ENCODE measurements at regions not wholly inside any gene's neighbourhood (a gene's known extent, or its start where the extent isn't known, plus 50 kb on each side); places are given as distances from the start of the nearest gene placed in this dataset.

DNA sequence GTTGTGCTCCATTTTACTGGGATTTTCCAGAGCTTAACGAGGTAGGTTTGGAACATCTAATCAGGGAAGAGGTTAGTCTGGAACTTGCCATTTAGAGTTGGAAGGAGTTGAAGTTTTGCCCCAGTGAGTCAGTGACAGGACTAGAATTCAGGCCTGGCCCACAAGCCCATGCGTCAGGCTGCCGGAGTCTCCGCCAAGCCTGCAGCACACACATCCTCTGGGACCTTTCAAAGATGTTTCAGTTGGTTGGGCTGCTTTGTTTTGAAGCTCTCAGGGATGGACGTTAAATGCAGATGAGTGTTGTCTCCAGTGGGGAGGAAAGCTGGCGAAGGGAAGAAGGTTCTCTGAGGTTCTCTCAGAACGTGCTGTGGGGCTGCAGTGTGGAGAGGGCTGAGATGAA, 147.0 kb downstream of the PSAT1 start:
- Histone ChIP-seq H3K4me1 (ENCODE audit: control insufficient read depth, insufficient read depth, low read length) (peaks cover 17% of the 10 kb centered on the region), H3K36me3 (ENCODE audit: control insufficient read depth, insufficient read depth, low read length) (no peaks in the 10 kb centered on the region), H3K27me3 (ENCODE audit: control insufficient read depth, insufficient read depth, low read length, poor library complexity, severe bottlenecking) (no peaks in the 10 kb centered on the region), H3K4me3 (ENCODE audit: insufficient read depth, low read depth, low read length) (no peak overlapping the region), H3K9me3 (ENCODE audit: control insufficient read depth, low read length) (no peaks in the 10 kb centered on the region), H3K27ac (ENCODE audit: insufficient read depth, low read depth, low read length, poor library complexity, severe bottlenecking) (no peak overlapping the region)
- 83 to 84% methylated on average over 7 of the region's 7 CpGs for WGBS, 2 experiments

- Histone ChIP-seq H3K4me3 (ENCODE audit: insufficient read depth, low read depth, low read length) (no peak overlapping the region), H3K27ac (ENCODE audit: insufficient read depth, low read depth, low read length, poor library complexity, severe bottlenecking) (no peak overlapping the region), H3K9me3 (ENCODE audit: control insufficient read depth, low read length) (no peaks in the 10 kb centered on the region), H3K27me3 (ENCODE audit: control insufficient read depth, insufficient read depth, low read length, poor library complexity, severe bottlenecking) (no peaks in the 10 kb centered on the region), H3K36me3 (ENCODE audit: control insufficient read depth, insufficient read depth, low read length) (no peaks in the 10 kb centered on the region), H3K4me1 (ENCODE audit: control insufficient read depth, insufficient read depth, low read length) (no peaks in the 10 kb centered on the region)
- 95 to 97% methylated on average over 7 of the region's 8 CpGs for WGBS, 2 experiments
These were observed 152.2 kb downstream of the PSAT1 start for GRCh38 chr9:78448960-78449673.

GRCh38 chr9:78453450-78453849, 156.5 kb downstream of the PSAT1 start:
- no peaks in the 10 kb centered on the region for H3K9me3 ChIP-seq (ENCODE audit: control insufficient read depth, low read length)
- no peaks in the 10 kb centered on the region for H3K36me3 ChIP-seq (ENCODE audit: control insufficient read depth, insufficient read depth, low read length)
- no peak overlapping the region for H3K4me3 ChIP-seq (ENCODE audit: insufficient read depth, low read depth, low read length)
- H3K27ac ChIP-seq (ENCODE audit: insufficient read depth, low read depth, low read length, poor library complexity, severe bottlenecking) = no peak overlapping the region
- no peaks in the 10 kb centered on the region for H3K4me1 ChIP-seq (ENCODE audit: control insufficient read depth, insufficient read depth, low read length)
- 94 to 97% methylated on average over 7 of the region's 7 CpGs for WGBS, 2 experiments
- H3K27me3 ChIP-seq (ENCODE audit: control insufficient read depth, insufficient read depth, low read length, poor library complexity, severe bottlenecking) = no peaks in the 10 kb centered on the region

DNA sequence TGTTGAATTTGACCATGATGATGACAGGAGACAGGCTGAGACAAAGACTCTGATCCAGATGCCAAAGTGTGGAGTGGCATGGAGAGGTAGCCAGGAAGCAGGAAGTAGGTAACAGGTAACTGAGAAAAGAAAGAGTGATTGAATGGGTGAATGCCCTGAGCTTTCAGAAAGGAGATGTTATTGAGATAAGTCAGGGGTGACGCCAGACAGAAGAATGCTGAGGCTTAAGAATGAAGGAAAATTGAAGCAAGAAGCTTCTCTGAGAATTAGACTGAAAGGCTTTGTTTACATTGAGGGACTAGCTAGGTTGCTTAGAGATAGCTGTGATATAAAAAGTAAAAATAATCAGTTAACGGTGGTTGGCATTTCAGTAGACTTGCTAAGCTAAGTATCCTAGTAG, 165.7 kb downstream of the PSAT1 start:
- no peak overlapping the region for H3K27ac ChIP-seq (ENCODE audit: insufficient read depth, low read depth, low read length, poor library complexity, severe bottlenecking)
- H3K36me3 ChIP-seq (ENCODE audit: control insufficient read depth, insufficient read depth, low read length) = no peaks in the 10 kb centered on the region
- H3K27me3 ChIP-seq (ENCODE audit: control insufficient read depth, insufficient read depth, low read length, poor library complexity, severe bottlenecking) = no peaks in the 10 kb centered on the region
- no peaks in the 10 kb centered on the region for H3K4me1 ChIP-seq (ENCODE audit: control insufficient read depth, insufficient read depth, low read length)
- H3K9me3 ChIP-seq (ENCODE audit: control insufficient read depth, low read length) = no peaks in the 10 kb centered on the region
- H3K4me3 ChIP-seq (ENCODE audit: insufficient read depth, low read depth, low read length) = no peak overlapping the region
- 90 to 98% methylated on average over 2 of the region's 2 CpGs for WGBS, 2 experiments

DNA sequence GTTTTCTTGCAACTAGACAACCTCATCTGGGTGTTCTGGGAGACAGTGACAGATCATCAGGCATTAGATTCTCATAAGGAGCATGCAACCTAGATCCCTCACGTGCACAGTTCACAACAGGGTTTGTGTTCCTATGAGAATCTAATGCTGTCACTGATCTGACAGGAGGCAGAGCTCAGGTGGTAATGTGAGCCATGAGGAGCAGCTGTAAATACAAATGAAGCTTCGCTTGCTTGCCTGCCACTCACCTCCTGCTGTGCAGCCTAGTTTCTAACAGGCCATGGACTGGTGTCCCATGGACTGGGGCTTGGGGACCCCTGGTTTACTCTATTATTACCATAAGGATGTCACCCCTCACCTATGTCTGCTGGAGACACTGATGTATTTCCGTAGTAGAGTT, 166.8 kb downstream of the PSAT1 start:
- WGBS, 2 experiments = 92 to 94% methylated on average over 3 of the region's 3 CpGs
- H3K4me1 ChIP-seq (ENCODE audit: control insufficient read depth, insufficient read depth, low read length) = peaks cover 3% of the 10 kb centered on the region
- no peak overlapping the region for H3K4me3 ChIP-seq (ENCODE audit: insufficient read depth, low read depth, low read length)
- no peak overlapping the region for H3K27ac ChIP-seq (ENCODE audit: insufficient read depth, low read depth, low read length, poor library complexity, severe bottlenecking)
- H3K9me3 ChIP-seq (ENCODE audit: control insufficient read depth, low read length) = no peaks in the 10 kb centered on the region
- H3K27me3 ChIP-seq (ENCODE audit: control insufficient read depth, insufficient read depth, low read length, poor library complexity, severe bottlenecking) = no peaks in the 10 kb centered on the region
- H3K36me3 ChIP-seq (ENCODE audit: control insufficient read depth, insufficient read depth, low read length) = no peaks in the 10 kb centered on the region

- peaks cover 3% of the 10 kb centered on the region for H3K4me1 ChIP-seq (ENCODE audit: control insufficient read depth, insufficient read depth, low read length)
- WGBS, 2 experiments = 83 to 92% methylated on average over 6 to 7 of the region's 7 CpGs
- H3K9me3 ChIP-seq (ENCODE audit: control insufficient read depth, low read length) = no peaks in the 10 kb centered on the region
- H3K36me3 ChIP-seq (ENCODE audit: control insufficient read depth, insufficient read depth, low read length) = no peaks in the 10 kb centered on the region
- H3K27ac ChIP-seq (ENCODE audit: insufficient read depth, low read depth, low read length, poor library complexity, severe bottlenecking) = peak overlapping the region; percentile 20
- H3K27me3 ChIP-seq (ENCODE audit: control insufficient read depth, insufficient read depth, low read length, poor library complexity, severe bottlenecking) = no peaks in the 10 kb centered on the region
- H3K4me3 ChIP-seq (ENCODE audit: insufficient read depth, low read depth, low read length) = no peak overlapping the region
These were observed 171.3 kb downstream of the PSAT1 start for GRCh38 chr9:78468231-78468630.

- H3K27me3 ChIP-seq (ENCODE audit: control insufficient read depth, insufficient read depth, low read length, poor library complexity, severe bottlenecking) = no peaks in the 10 kb centered on the region
- no peak overlapping the region for H3K4me3 ChIP-seq (ENCODE audit: insufficient read depth, low read depth, low read length)
- 97 to 98% methylated on average over 4 to 5 of the region's 5 CpGs for WGBS, 2 experiments
- no peaks in the 10 kb centered on the region for H3K9me3 ChIP-seq (ENCODE audit: control insufficient read depth, low read length)
- no peaks in the 10 kb centered on the region for H3K36me3 ChIP-seq (ENCODE audit: control insufficient read depth, insufficient read depth, low read length)
- peaks cover 3% of the 10 kb centered on the region for H3K4me1 ChIP-seq (ENCODE audit: control insufficient read depth, insufficient read depth, low read length)
- no peak overlapping the region for H3K27ac ChIP-seq (ENCODE audit: insufficient read depth, low read depth, low read length, poor library complexity, severe bottlenecking)
These were observed 172.2 kb downstream of the PSAT1 start for GRCh38 chr9:78468974-78469576.

- Histone ChIP-seq H3K27me3 (ENCODE audit: control insufficient read depth, insufficient read depth, low read length, poor library complexity, severe bottlenecking) (no peaks in the 10 kb centered on the region), H3K27ac (ENCODE audit: insufficient read depth, low read depth, low read length, poor library complexity, severe bottlenecking) (no peak overlapping the region), H3K9me3 (ENCODE audit: control insufficient read depth, low read length) (no peaks in the 10 kb centered on the region), H3K4me3 (ENCODE audit: insufficient read depth, low read depth, low read length) (no peak overlapping the region), H3K36me3 (ENCODE audit: control insufficient read depth, insufficient read depth, low read length) (no peaks in the 10 kb centered on the region), H3K4me1 (ENCODE audit: control insufficient read depth, insufficient read depth, low read length) (peaks cover 3% of the 10 kb centered on the region)
These were observed 173.3 kb downstream of the PSAT1 start for GRCh38 chr9:78470216-78470615.

DNA sequence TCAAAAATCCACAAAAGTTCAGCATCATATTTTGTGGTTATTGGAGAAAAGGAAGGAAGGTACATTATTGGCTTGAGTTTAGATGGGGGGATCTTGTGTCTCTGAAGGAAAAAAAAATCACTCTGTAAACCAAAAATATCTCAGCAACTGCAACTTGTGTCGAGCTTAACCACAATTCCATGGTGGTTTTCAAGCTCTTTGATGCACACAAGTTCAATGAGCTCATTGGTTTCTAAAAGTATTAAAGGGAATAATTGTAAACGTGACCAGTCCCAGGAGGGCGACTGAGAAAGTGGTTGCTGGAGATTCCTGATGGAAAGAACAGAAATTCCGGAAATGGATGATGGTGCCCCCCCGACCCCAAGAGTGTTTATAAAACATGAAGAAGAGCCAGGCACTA, 173.8 kb downstream of the PSAT1 start:
- Histone ChIP-seq H3K4me3 (ENCODE audit: insufficient read depth, low read depth, low read length) (no peak overlapping the region), H3K9me3 (ENCODE audit: control insufficient read depth, low read length) (no peaks in the 10 kb centered on the region), H3K4me1 (ENCODE audit: control insufficient read depth, insufficient read depth, low read length) (peaks cover 3% of the 10 kb centered on the region), H3K27me3 (ENCODE audit: control insufficient read depth, insufficient read depth, low read length, poor library complexity, severe bottlenecking) (no peaks in the 10 kb centered on the region), H3K36me3 (ENCODE audit: control insufficient read depth, insufficient read depth, low read length) (no peaks in the 10 kb centered on the region), H3K27ac (ENCODE audit: insufficient read depth, low read depth, low read length, poor library complexity, severe bottlenecking) (no peak overlapping the region)
- 94 to 98% methylated on average over 4 to 5 of the region's 5 CpGs for WGBS, 2 experiments

DNA sequence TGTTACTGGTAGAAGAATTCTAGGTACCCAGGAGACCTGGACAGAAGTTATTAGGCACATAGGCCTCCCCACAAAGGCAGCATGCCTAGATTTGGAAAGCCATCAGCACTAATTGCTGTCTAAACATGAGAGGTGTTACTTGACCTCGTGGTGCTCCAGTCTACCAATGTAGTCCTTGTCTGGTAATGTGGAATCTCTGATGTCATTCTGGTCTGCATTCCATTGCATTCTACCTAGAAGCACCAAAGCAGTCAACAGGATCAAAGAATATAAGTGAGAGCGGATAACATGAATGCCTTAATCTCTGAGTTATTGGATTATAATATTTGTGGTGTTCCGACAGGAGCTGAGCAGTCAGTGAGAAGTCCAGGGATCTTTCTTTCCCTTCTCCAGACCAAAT, 175.2 kb downstream of the PSAT1 start:
- Histone ChIP-seq H3K9me3 (ENCODE audit: control insufficient read depth, low read length) (no peaks in the 10 kb centered on the region), H3K4me1 (ENCODE audit: control insufficient read depth, insufficient read depth, low read length) (peaks cover 3% of the 10 kb centered on the region), H3K36me3 (ENCODE audit: control insufficient read depth, insufficient read depth, low read length) (no peaks in the 10 kb centered on the region), H3K27ac (ENCODE audit: insufficient read depth, low read depth, low read length, poor library complexity, severe bottlenecking) (no peak overlapping the region), H3K27me3 (ENCODE audit: control insufficient read depth, insufficient read depth, low read length, poor library complexity, severe bottlenecking) (no peaks in the 10 kb centered on the region), H3K4me3 (ENCODE audit: insufficient read depth, low read depth, low read length) (no peak overlapping the region)
- 89 to 93% methylated on average over 3 of the region's 3 CpGs for WGBS, 2 experiments
